Lung (tissue), 11 donors: ENCODE measurements at regions not wholly inside any gene's neighbourhood (a gene's known extent, or its start where the extent isn't known, plus 50 kb on each side); places are given as distances from the start of the nearest gene placed in this dataset.

Experiments used
- ATAC-seq: fragments of 200-7000 bp; cut with Tn5 transposase; one replicate; pipeline ENCODE4 v1.9.1; 2020; ENCODE audit warnings: moderate number of reproducible peaks; ENCODE audit not compliant: insufficient read depth, low FRiP score
- DNase-seq, 3 donors: peaks; one replicate each; pipeline ENCODE4 v3.0.0-alpha.2; 2013 to 2017
- H3K27ac ChIP-seq, 2 donors: one replicate each; pipeline ENCODE4 v1.5.1; 2013; ENCODE audit warnings: mild to moderate bottlenecking in 2 of 2, moderate library complexity in 2 of 2, control low read depth in 1 of 2, inconsistent platforms in 1 of 2, low read depth in 1 of 2, low read length in 1 of 2
- H3K27me3 ChIP-seq, 3 donors: one replicate each; pipeline ENCODE4 v1.5.1; 2013; ENCODE audit warnings: low read length in 2 of 3; ENCODE audit not compliant: control insufficient read depth in 3 of 3, insufficient read depth in 3 of 3
- H3K36me3 ChIP-seq, 4 donors: one replicate each; pipeline ENCODE4 v1.5.1; 2013; ENCODE audit warnings: low read length in 4 of 4, mild to moderate bottlenecking in 1 of 4, moderate library complexity in 1 of 4; ENCODE audit not compliant: control insufficient read depth in 4 of 4, insufficient read depth in 4 of 4
- H3K4me1 ChIP-seq, 5 donors: one replicate each; pipeline ENCODE4 v1.5.1; 2013; ENCODE audit warnings: low read length in 5 of 5, mild to moderate bottlenecking in 2 of 5, moderate library complexity in 1 of 5; ENCODE audit not compliant: control insufficient read depth in 5 of 5, insufficient read depth in 5 of 5
- H3K4me3 ChIP-seq: one replicate; pipeline ENCODE4 v1.5.1; 2013; ENCODE audit warnings: mild to moderate bottlenecking, control low read depth, moderate library complexity
- H3K9ac ChIP-seq, 2 donors: one replicate each; pipeline ENCODE4 v1.5.1; 2013; ENCODE audit warnings: low read length in 2 of 2, control low read depth in 1 of 2; ENCODE audit not compliant: insufficient read depth in 1 of 2
- H3K9me3 ChIP-seq, 4 donors: one replicate each; pipeline ENCODE4 v1.5.1; 2013; ENCODE audit warnings: low read length in 3 of 4, mild to moderate bottlenecking in 1 of 4, moderate library complexity in 1 of 4; ENCODE audit not compliant: control insufficient read depth in 4 of 4, insufficient read depth in 3 of 4
- CTCF ChIP-seq: IDR thresholded peaks from 2 replicates; pipeline ENCODE4 v1.5.1; 2012; ENCODE audit warnings: mild to moderate bottlenecking; ENCODE audit errors: control extremely low read depth, extremely low read depth
- WGBS, 2 donors: extraction: QIAGEN DNeasy Blood & Tissue Kit; methylation state at CpG; one replicate each; pipeline ENCODE4 v1.1.7; 2013; 5-methylcytosine and 5-hydroxymethylcytosine counted together
- donor health status: control.
- donor health status: control.
- donor health status: Bipolar disorder and iron deficiency.
- donor health status: healthy.
- donor health status: DM: yes; HTN: yes; CAD: no.

GRCh38 chr21:24948186-24948585 lies 659.1 kb downstream of the MRPL39 start:
- Histone ChIP-seq H3K27ac (no peak overlapping the region), H3K27me3 (no peaks in the 10 kb centered on the region), H3K4me1 (no peaks in the 10 kb centered on the region), H3K36me3 (no peaks in the 10 kb centered on the region), H3K9ac (no peak overlapping the region), H3K4me3 (no peak overlapping the region), H3K9me3 (peaks cover 0 to 2% (median 0%) of the 10 kb centered on the region in 4 donors)
- ATAC-seq (no peak), DNase-seq (peak in 1 of 3 donors; percentile 24)
- no peak for TF ChIP-seq CTCF
- 60 to 71% methylated on average over 4 of the region's 4 CpGs for WGBS, 2 donors

- Histone ChIP-seq H3K4me3 (no peak overlapping the region), H3K4me1 (no peaks in the 10 kb centered on the region), H3K36me3 (no peaks in the 10 kb centered on the region), H3K9me3 (peaks cover 0 to 2% (median 0%) of the 10 kb centered on the region in 4 donors), H3K27me3 (no peaks in the 10 kb centered on the region), H3K27ac (no peak overlapping the region), H3K9ac (no peak overlapping the region)
- ATAC-seq (no peak), DNase-seq (no peak)
- no peak for TF ChIP-seq CTCF
These were observed 661.4 kb downstream of the MRPL39 start for GRCh38 chr21:24945910-24946309.

- Histone ChIP-seq H3K9me3 (no peaks in the 10 kb centered on the region), H3K4me3 (no peak overlapping the region), H3K27ac (no peak overlapping the region), H3K36me3 (no peaks in the 10 kb centered on the region), H3K4me1 (no peaks in the 10 kb centered on the region), H3K9ac (no peak overlapping the region), H3K27me3 (no peaks in the 10 kb centered on the region)
- 59 to 63% methylated on average over 4 of the region's 4 CpGs for WGBS, 2 donors
- no peak for ATAC-seq
- TF ChIP-seq CTCF: no peak
- DNase-seq: no peak
These were observed 665.7 kb downstream of the MRPL39 start for GRCh38 chr21:24941316-24942185.
